HL-60 (cell line): ENCODE measurements at regions not wholly inside any gene's neighbourhood (a gene's known extent, or its start where the extent isn't known, plus 50 kb on each side); places are given as distances from the start of the nearest gene placed in this dataset.

Experiments
- DNase-seq, 2 experiments: peaks; one replicate each; pipeline ENCODE4 v3.0.0-alpha.2; 2010 to 2020; ENCODE audit warnings: low read depth in 1 of 2, low spot score in 1 of 2
- H3K27ac ChIP-seq: fragments of 250-450 bp; sonication (Bioruptor Pico); replicated peaks from 2 replicates; pipeline ENCODE4 v1.5.1; 2020; ENCODE audit warnings: mild to moderate bottlenecking, moderate library complexity
- H3K27me3 ChIP-seq: fragments of 250-450 bp; sonication (Bioruptor Pico); 2 replicates; pipeline ENCODE4 v1.5.1; 2021; ENCODE audit warnings: mild to moderate bottlenecking, moderate library complexity; ENCODE audit not compliant: insufficient read depth, poor library complexity, severe bottlenecking
- H3K4me3 ChIP-seq: replicated peaks from 2 replicates; pipeline ENCODE4 v1.5.1; 2011; ENCODE audit warnings: mild to moderate bottlenecking, control low read depth, low read length; ENCODE audit not compliant: insufficient read depth
- GABPA ChIP-seq: IDR thresholded peaks from 2 replicates; pipeline ENCODE4 v1.6.1; 2012; ENCODE audit warnings: low read depth
- POLR2AphosphoS5 ChIP-seq: IDR thresholded peaks from 2 replicates; pipeline ENCODE4 v1.6.1; 2012; ENCODE audit warnings: low read depth
- SPI1 ChIP-seq: IDR thresholded peaks from 2 replicates; pipeline ENCODE4 v1.6.1; 2012; ENCODE audit warnings: low read depth, mild to moderate bottlenecking, borderline replicate concordance
- TF ChIP-seq, protein P1 (sequence below): IDR thresholded peaks from one replicate; pipeline ENCODE4 v1.5.1; 2011; ENCODE audit warnings: low read length, control low read depth, inconsistent platforms; ENCODE audit not compliant: insufficient read depth
- TF ChIP-seq, protein P2 (sequence below): IDR thresholded peaks from 2 replicates; pipeline ENCODE4 v1.6.1; 2012; ENCODE audit warnings: low read depth; ENCODE audit not compliant: insufficient replicate concordance

DNA sequence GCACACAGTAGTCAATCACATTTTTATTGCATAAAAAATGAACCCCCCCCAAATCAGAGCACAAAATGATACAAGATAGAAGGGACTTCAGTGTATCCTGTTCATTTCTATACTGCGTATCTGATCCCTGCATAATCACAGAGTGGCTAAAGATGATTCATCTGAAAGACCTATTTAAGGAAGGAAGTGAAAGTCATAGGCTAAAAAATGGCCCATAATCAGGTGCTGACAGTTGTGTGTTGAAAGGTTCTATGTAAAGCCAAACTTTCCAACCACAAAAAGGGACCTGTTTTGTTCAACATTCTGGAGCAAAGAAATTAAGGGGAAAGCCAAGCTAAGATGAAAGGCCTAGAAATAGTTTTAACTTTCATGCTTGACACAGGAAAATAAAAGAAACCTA, 147.8 kb upstream of the ATP2B1 start:
- peak; percentile 34; the same call in 1 of the 2 replicates for TF ChIP-seq POLR2AphosphoS5
- TF ChIP-seq, protein P1, sequence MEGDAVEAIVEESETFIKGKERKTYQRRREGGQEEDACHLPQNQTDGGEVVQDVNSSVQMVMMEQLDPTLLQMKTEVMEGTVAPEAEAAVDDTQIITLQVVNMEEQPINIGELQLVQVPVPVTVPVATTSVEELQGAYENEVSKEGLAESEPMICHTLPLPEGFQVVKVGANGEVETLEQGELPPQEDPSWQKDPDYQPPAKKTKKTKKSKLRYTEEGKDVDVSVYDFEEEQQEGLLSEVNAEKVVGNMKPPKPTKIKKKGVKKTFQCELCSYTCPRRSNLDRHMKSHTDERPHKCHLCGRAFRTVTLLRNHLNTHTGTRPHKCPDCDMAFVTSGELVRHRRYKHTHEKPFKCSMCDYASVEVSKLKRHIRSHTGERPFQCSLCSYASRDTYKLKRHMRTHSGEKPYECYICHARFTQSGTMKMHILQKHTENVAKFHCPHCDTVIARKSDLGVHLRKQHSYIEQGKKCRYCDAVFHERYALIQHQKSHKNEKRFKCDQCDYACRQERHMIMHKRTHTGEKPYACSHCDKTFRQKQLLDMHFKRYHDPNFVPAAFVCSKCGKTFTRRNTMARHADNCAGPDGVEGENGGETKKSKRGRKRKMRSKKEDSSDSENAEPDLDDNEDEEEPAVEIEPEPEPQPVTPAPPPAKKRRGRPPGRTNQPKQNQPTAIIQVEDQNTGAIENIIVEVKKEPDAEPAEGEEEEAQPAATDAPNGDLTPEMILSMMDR: no peak
- TF ChIP-seq SPI1: peak; percentile 89
- peak; percentile 58 to 87 for DNase-seq

DNA sequence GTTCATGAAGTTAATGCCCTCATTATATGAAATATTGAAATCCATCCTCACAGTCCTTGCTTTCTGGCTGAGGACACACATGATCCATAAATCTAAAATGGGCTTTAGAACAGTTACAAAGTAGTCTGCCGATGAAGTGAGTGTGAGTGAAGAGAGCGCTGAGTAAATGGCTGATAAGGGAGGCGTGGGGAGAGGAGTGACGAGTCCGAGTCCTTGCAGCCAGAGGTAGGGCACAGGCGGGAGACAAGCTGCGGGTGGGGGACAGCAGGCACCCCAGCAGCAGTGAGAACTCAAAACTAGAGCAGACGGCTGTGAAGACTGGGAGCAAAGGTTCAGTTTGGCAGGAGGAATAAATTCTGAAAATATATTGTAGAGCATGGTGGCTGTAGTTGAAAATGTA, 140.1 kb upstream of the ATP2B1 start:
- DNase-seq: no peak
- no peaks in the 10 kb centered on the region for H3K27me3 ChIP-seq
- no peak overlapping the region for H3K4me3 ChIP-seq
- TF ChIP-seq, protein P1: no peak
- no peak for TF ChIP-seq POLR2AphosphoS5
- TF ChIP-seq, protein P2, sequence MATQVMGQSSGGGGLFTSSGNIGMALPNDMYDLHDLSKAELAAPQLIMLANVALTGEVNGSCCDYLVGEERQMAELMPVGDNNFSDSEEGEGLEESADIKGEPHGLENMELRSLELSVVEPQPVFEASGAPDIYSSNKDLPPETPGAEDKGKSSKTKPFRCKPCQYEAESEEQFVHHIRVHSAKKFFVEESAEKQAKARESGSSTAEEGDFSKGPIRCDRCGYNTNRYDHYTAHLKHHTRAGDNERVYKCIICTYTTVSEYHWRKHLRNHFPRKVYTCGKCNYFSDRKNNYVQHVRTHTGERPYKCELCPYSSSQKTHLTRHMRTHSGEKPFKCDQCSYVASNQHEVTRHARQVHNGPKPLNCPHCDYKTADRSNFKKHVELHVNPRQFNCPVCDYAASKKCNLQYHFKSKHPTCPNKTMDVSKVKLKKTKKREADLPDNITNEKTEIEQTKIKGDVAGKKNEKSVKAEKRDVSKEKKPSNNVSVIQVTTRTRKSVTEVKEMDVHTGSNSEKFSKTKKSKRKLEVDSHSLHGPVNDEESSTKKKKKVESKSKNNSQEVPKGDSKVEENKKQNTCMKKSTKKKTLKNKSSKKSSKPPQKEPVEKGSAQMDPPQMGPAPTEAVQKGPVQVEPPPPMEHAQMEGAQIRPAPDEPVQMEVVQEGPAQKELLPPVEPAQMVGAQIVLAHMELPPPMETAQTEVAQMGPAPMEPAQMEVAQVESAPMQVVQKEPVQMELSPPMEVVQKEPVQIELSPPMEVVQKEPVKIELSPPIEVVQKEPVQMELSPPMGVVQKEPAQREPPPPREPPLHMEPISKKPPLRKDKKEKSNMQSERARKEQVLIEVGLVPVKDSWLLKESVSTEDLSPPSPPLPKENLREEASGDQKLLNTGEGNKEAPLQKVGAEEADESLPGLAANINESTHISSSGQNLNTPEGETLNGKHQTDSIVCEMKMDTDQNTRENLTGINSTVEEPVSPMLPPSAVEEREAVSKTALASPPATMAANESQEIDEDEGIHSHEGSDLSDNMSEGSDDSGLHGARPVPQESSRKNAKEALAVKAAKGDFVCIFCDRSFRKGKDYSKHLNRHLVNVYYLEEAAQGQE: no peak
- TF ChIP-seq SPI1: no peak
- no peak for TF ChIP-seq GABPA
- H3K27ac ChIP-seq: no peak overlapping the region

More for the DNA sequence above, 147.8 kb upstream of the ATP2B1 start:
- Histone ChIP-seq H3K27me3 (no peaks in the 10 kb centered on the region), H3K27ac (peak overlapping the region; percentile 15; the same call in 1 of the 2 replicates), H3K4me3 (no peak overlapping the region)

DNA sequence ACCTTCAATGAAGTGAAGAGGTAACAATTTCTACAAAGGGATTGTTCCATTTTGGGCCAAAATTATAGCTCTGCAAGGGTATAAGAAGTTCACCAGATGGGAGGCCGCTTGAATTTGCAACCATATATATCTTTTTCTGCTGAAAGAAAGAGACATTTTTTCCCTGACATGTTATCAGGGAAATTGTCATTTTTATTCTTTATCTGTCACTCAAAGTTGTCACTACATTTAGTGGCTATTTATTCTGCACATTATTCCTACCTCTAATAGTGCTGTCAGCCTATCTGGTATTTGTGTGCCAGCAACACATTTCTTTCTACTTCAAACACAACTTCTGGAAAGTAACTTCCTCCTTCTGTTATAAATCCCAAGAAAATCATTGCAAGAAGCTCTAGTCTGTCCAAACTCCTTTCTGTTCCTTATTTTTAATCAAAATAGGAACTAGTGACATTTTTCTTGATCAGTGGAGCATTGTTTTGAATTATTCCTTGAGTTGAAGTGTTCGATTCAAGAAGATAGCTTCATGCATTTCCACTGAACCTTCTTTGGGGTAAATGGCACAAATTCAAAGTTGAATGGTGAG, 137.9 kb upstream of the ATP2B1 start:
- TF ChIP-seq, protein P1: no peak
- TF ChIP-seq SPI1: peak; percentile 34; the same call in 1 of the 2 replicates

DNA sequence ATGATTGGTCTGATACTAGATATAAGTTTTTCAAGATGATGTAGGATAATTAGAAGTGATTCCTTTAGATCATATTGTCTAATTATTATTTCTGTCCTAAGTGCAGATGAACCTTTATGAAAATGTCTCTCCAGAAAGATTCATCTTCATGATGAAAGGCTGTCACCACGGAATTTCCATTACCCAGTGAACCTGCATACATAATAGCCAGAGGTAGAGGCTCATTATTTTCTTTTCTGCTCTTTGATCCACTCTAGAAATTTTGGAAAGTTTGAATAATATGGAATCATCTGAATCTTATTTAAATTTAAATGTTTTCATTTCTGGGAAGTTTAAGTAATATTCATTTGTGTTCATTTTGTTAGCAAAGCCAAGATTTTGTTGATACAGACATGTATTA, 137.1 kb upstream of the ATP2B1 start:
- H3K4me3 ChIP-seq: no peak overlapping the region
- TF ChIP-seq POLR2AphosphoS5 (no peak), GABPA (no peak), SPI1 (no peak)
- TF ChIP-seq, protein P1: no peak
- TF ChIP-seq, protein P2: no peak
- no peak overlapping the region for H3K27ac ChIP-seq
- DNase-seq: no peak
- H3K27me3 ChIP-seq: no peaks in the 10 kb centered on the region

More for the DNA sequence above, 137.9 kb upstream of the ATP2B1 start:
- DNase-seq: no peak
- no peak overlapping the region for H3K27ac ChIP-seq
- H3K27me3 ChIP-seq: no peaks in the 10 kb centered on the region
- H3K4me3 ChIP-seq: no peak overlapping the region
